Activated CD8-positive, alpha-beta memory T cell treated with anti-CD3 and anti-CD28 coated beads for 24 hours (primary cell): ENCODE measurements at regions not wholly inside any gene's neighbourhood (a gene's known extent, or its start where the extent isn't known, plus 50 kb on each side); places are given as distances from the start of the nearest gene placed in this dataset.
"Not testable (repeated sequence)": the region's sequence is repeated elsewhere in the genome, so short reads cannot be mapped to it uniquely, and the experiment has no call there.

Source experiments
- DNase-seq: peaks from one replicate; pipeline ENCODE4 v3.0.0-alpha.2; 2020

GRCh38 chr14:22285991-22286390, 303.0 kb downstream of the DAD1 start:
- DNase-seq: no peak

- DNase-seq: no peak
These were observed 306.1 kb downstream of the DAD1 start for GRCh38 chr14:22282949-22283348.

DNA sequence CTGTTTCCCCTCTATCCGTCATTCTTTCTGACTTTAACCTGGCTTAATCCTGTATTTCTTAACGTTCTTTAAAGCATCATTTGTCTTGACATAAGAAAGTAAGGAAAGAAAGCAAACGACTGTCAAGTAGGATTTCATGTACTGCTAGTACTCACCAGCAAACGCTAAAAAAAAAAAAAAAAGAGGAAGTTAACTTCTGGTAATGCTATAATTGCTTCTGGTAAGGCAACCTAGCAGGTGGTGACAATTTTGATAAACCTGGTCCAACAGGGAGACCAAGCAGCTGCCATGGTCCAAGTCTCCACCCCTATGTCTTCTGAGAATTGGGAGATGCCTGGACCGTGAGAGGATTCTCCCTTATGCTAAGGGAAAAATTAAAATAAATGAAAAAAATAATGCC, 306.6 kb downstream of the DAD1 start:
- no peak for DNase-seq

DNA sequence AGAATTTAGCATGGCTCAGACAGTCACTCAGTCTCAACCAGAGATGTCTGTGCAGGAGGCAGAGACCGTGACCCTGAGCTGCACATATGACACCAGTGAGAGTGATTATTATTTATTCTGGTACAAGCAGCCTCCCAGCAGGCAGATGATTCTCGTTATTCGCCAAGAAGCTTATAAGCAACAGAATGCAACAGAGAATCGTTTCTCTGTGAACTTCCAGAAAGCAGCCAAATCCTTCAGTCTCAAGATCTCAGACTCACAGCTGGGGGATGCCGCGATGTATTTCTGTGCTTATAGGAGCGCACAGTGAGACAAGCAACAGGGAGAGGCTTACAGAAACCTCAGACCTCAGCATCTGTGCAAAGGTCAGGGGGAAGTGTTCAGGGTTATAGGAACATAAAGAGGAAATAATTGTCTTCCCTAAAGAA, 307.6 kb downstream of the DAD1 start:
- not testable (repeated sequence) for DNase-seq

- no peak for DNase-seq
These were observed 308.3 kb downstream of the DAD1 start for GRCh38 chr14:22280497-22281316.

- no peak for DNase-seq
These were observed 311.9 kb downstream of the DAD1 start for GRCh38 chr14:22276913-22277816.

- DNase-seq: no peak
These were observed 316.9 kb downstream of the DAD1 start for GRCh38 chr14:22271838-22272799.

DNA sequence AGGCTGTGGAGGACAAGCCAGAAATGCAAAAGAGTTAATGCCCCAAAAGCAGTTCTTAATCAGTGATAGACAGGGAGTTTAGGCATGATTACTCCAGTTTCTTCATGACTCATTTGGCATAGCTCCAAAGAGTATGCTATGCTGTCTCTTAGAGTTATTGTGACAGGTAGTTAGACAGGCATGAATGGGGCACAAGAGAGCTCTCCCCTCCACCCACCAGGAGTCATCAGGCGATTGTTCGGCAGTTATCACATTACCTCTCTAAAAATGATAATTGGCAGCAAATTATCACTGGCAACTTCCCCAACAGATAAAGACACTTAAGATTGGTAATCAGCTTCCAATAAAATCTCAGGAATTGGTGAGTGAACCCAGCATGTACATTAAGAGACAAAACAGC, 320.1 kb downstream of the DAD1 start:
- no peak for DNase-seq

- no peak for DNase-seq
These were observed 322.3 kb downstream of the DAD1 start for GRCh38 chr14:22266683-22267082.

DNA sequence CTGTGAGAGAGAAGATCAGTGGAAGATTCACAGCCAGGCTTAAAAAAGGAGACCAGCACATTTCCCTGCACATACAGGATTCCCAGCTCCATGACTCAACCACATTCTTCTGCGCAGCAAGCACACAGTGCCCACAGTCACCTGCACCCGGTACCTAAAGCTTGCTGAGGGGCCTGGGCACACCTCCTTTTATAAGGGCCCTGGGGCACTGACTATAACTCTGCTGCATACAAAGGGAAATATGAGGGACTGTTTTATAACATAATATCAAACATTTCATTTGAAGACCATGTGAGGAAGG, 322.9 kb downstream of the DAD1 start:
- no peak for DNase-seq

DNA sequence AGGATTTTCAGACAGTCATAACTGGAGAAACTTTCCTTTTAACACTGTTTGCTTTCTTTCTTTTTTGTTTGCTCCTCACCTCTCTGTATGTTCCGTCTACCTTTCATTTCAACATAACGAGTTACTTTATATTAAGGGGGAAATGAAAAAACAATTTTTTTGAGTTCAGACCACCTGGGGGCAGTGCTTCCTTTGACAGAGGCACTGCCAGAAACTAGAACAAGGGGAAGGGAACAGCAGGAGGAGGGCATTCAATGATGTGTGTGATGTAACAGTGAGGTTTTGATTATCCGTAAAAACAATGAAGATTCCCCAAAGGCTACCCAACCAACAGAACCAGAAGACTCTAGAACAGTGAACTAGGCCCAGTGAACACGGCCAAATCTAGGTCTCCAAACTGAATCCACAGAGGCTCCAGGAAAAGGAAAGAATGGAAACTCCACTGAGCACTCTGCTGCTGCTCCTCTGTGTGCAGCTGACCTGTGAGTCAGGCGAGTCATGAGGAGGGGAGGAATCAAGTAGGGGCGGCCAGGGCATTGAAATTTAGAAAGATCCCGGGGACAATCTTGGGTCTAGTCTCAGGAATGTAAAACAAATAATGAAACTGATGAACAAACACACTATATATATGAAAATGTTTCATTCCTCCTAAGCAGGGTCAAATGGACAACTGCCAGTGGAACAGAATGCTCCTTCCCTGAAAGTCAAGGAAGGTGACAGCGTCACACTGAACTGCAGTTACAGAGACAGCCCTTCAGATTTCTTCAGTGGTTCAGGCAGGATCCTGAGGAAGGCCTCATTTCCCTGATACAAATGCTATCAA, 323.5 kb downstream of the DAD1 start:
- no peak for DNase-seq

- DNase-seq: no peak
These were observed 324.3 kb downstream of the DAD1 start for GRCh38 chr14:22264759-22265158.

DNA sequence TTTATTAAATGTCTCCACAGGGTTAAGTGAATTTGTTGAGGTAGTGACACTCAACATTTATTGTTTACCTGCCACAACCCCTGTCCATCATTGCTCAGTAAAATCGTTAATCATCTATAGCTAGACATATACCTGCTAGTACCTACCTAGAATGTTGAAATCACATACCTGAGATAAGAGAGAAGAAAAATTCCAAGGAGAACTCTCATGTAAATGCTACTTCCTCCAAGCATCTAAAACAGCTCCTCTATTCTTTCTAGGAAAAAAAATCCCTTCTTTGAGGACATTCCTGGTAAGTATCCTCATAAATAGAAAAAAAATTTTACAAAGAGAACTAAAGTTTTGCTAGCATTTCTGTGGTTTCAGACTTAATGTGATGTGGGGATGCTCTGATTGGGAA, 325.1 kb downstream of the DAD1 start:
- no peak for DNase-seq

DNA sequence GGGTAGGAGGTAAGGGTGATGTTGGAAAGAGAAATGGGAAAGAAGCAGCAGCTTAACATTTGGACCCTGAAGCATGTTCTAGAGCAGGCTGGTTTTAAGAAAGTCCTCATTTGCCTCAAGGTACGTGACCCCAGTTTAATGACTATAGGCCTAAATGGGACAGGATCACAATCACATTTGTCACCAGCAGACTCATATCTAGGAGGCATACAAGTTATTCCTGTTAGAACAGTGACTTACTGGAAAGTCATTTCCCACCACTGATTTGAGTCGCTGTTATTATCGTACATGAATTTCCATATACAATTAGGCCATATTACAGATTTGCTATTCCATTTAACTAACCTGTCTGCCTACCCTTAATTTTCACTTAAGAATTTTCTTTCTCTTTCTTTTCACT, 326.1 kb downstream of the DAD1 start:
- DNase-seq: no peak

DNA sequence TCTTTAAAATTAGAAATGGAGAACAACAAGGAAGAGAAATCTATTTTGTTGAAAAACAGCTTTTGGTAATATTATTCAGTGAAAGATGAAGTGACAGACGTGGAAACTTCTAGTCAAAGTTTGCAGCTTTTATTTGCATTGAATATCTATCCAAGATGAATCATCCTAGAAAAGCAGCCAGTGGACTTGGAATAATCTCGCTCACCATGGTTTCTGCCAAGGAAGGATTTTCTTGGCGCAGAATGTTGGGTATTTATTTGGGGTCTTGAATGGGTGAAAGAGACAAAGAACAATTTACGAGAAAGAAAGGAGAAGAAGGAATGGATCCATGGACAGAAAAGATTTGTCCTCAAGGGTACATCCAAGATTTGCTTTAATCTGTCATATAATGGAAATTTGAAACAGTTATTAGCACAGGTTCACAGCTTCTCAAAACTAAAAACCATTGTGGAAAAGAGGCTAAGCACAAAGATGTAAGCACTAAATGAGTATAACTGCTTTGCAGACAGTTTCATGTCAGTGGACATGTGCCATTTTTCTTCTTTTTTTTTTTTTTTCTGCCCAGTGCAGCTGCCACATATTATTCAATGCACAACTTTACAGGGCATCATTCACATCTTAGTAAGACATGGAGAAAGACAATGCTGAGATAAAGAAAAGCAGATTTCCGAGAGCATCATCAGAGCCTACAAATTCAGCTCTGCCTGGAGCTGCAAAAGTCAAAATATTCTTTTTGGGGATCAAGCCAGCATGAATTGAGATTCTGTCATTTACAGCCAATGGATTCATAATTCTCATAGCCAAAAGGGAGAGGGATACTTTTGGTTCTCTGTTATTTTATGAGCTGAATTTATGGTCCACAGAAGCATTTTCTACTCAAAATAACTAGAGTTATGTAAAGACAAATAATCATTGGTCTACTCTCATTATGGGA, 333.7 kb downstream of the DAD1 start:
- DNase-seq: no peak

DNA sequence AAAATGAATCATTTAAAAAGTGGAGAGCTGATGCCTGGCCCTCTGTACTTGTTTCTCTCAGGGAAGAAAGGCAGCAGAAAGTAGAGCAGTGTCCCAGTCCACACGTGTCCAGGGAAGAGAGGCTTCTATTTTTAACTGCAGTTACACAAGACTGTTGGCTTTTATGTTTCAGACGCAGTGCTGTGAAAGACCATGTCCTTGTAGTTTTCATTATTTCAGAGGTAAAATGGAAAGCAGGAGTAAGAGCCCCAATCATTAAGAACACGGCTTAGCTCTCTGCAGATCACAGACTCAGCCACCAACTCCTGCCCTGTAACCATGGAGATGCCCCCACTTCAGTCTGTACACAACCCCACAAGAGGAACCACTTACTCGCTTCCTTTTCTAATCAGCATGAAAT, 336.3 kb downstream of the DAD1 start:
- DNase-seq: no peak

GRCh38 chr14:22251090-22251489, 337.9 kb downstream of the DAD1 start:
- no peak for DNase-seq

DNA sequence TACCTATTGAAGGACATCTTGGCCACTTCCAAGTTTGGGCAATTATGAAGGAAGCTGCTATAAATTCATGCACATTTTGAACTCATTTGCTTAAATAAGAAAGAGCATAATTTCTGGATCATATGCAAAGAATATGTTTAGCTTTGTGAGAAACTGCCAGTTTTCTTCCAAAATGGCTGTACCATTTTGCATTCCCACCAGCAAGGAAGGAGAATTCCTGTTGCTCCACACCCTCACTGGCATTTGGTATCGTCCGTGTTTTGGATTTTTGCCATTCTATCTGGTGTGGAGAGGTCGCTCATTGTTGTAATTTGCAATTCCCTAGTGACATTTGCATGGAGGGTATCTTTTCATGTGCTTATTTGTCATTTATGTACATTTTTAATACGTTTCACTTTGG, 339.3 kb downstream of the DAD1 start:
- DNase-seq: no peak

DNA sequence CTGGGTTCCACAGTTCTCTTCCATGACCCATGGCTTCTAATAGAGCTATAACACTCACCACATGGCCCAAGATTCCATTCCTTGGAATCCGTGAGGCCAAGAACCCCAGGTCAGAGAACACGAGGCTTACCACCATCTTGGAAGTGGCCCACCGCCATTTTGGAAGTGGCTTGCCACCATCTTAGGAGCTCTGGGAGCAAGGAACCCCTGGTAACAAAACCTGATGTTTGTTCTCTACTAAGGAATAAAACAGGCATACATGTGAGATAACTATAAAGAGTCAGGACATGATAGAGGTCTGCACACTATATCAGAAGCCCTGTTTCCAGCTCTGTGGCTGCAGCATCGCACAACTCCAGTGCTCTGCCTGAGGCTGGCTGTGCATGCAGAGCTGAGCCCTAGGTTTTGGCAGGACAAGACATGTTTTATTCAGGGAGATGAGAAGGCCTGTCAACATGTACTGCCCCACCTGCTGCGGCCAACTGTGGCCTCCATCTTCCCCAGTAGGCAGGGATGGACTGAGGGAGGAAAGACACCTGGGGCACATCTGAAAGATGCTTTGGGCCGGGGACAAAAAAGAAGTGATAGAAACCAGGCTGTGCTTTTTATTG, 344.9 kb downstream of the DAD1 start:
- no peak for DNase-seq

DNA sequence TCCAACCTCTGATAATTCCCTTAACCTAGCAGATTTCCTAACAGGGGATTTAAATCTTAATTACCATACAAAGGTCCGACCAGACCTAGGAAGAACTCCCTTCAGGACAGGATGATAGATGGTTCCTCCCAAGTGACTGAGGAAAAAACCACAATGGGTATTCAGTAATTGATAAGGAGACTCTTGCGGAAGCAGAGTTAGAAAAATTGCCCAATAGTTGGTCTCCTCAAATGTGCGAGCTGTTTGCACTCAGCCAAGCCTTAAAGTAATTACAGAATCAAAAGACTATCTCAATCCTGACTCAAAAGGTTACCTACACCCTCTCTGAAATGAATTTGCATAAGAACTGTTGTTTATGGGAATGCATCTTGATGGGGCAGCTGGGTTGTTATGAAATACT, 350.7 kb downstream of the DAD1 start:
- DNase-seq: not testable (repeated sequence)

GRCh38 chr14:22233377-22233776, 355.6 kb downstream of the DAD1 start:
- DNase-seq: no peak
